Upper lobe of left lung (tissue), 4 donors: ENCODE measurements at regions not wholly inside any gene's neighbourhood (a gene's known extent, or its start where the extent isn't known, plus 50 kb on each side); places are given as distances from the start of the nearest gene placed in this dataset.

ENCODE experiments used
- POLR2A ChIP-seq, 4 donors: fragments of 450-650 bp; IDR thresholded peaks; one replicate each; pipeline ENCODE4 v1.5.1; 2016 to 2017; ENCODE audit warnings: antibody characterized with exemption in 4 of 4, mild to moderate bottlenecking in 2 of 4
- TF ChIP-seq, protein P1 (sequence below), 6 experiments: fragments of 450-650 bp in 4 of 6; fragments of 200-600 bp in 2 of 6; sonication (generic) in 2 of 6; IDR thresholded peaks; one replicate each; pipeline ENCODE4 v1.5.1; 2016 to 2019; ENCODE audit warnings: antibody characterized with exemption in 6 of 6

DNA sequence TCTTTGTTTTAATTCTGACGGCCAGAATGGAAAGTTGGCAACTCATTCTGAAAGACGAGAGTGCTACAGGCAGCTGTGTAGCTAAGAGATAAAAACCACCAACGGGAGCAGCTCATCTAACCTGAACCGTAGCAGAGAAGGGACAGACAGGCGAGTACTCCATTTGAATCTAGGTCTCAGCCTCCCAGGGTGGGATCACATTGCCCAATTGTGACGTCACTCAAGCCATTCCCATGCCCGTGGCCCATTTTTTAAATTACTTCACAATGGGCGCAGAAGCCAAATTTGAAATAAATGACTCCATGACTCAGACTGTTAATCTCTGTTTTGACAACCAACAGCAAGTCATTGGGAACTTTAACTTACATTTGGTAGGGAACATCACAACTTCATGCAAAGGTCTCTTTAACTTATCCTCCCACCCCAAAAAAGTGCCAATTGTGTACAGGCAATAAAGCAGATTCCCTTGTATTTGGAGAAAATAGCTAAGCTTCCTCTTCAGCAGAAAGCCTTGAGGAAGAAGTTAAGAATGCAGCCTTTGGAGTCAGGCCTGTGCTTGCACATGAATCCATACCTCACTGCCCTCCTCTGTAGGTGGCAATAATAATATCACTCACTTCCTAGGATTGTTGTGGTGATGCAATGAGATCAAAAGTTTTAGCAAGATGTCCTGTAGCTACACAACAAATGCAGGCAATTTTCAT lies 93.2 kb upstream of the KIF5B start:
- TF ChIP-seq, protein P1, sequence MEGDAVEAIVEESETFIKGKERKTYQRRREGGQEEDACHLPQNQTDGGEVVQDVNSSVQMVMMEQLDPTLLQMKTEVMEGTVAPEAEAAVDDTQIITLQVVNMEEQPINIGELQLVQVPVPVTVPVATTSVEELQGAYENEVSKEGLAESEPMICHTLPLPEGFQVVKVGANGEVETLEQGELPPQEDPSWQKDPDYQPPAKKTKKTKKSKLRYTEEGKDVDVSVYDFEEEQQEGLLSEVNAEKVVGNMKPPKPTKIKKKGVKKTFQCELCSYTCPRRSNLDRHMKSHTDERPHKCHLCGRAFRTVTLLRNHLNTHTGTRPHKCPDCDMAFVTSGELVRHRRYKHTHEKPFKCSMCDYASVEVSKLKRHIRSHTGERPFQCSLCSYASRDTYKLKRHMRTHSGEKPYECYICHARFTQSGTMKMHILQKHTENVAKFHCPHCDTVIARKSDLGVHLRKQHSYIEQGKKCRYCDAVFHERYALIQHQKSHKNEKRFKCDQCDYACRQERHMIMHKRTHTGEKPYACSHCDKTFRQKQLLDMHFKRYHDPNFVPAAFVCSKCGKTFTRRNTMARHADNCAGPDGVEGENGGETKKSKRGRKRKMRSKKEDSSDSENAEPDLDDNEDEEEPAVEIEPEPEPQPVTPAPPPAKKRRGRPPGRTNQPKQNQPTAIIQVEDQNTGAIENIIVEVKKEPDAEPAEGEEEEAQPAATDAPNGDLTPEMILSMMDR (IDR thresholded peaks at IDR 0.05), result no peak
- TF ChIP-seq POLR2A (IDR thresholded peaks at IDR 0.05), result no peak
